Tibial nerve (tissue), 3 donors: ENCODE measurements at regions not wholly inside any gene's neighbourhood (a gene's known extent, or its start where the extent isn't known, plus 50 kb on each side); places are given as distances from the start of the nearest gene placed in this dataset.

Source experiments
- CTCF ChIP-seq, 5 experiments: fragments of 200-600 bp in 3 of 5; fragments of 450-650 bp in 2 of 5; sonication (generic) in 3 of 5; IDR thresholded peaks; one replicate each; pipeline ENCODE4 v1.5.1; 2016 to 2019; ENCODE audit warnings: antibody characterized with exemption in 5 of 5, mild to moderate bottlenecking in 3 of 5, moderate library complexity in 2 of 5
- POLR2A ChIP-seq, 2 donors: fragments of 450-650 bp; IDR thresholded peaks; one replicate each; pipeline ENCODE4 v1.6.1; 2017; ENCODE audit warnings: antibody characterized with exemption in 2 of 2, mild to moderate bottlenecking in 2 of 2, moderate library complexity in 2 of 2

- TF ChIP-seq POLR2A (IDR thresholded peaks at IDR 0.05) (no peak), CTCF (IDR thresholded peaks at IDR 0.05) (no peak)
Observed at GRCh38 chr13:111577208-111577828, 256.9 kb downstream of the TEX29 start.
